ENCODE measurements at regions not wholly inside any gene's neighbourhood (a gene's known extent, or its start where the extent isn't known, plus 50 kb on each side); places are given as distances from the start of the nearest gene placed in this dataset.
"Not testable (repeated sequence)": the region's sequence is repeated elsewhere in the genome, so short reads cannot be mapped to it uniquely, and the experiment has no call there.

DNA sequence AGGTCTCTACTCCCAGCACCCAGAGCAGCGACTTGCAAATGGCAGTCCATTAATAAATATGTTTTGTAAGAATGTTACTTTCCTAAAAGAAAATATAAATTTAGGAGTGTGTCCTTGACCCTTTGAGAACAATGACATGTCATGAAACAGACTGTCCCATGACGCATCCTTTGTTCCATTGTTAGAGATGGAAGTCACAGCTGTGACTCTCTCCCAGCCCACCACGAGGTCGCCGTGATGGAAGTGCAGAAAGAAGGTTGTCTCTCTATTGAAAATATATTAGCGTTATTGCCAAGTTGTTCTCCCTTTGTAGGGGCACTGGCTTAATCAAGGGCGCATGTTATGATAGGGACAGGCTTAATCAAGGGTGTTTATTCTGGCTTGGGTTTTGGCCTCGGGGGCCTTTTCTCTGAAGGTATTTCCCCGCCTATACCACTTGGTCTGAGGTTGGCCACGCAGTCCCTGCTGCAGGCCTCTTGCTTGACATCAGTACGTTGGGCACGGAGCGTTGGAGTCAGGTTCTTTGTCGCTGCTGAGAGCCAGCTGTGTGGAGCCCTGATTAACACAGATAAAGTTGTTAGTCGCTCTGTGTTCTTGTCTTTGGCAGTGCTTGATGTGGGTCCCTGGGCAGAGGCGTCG is 126.7 kb upstream of the ZNF536 start:
- no peak for DNase-seq

DNA sequence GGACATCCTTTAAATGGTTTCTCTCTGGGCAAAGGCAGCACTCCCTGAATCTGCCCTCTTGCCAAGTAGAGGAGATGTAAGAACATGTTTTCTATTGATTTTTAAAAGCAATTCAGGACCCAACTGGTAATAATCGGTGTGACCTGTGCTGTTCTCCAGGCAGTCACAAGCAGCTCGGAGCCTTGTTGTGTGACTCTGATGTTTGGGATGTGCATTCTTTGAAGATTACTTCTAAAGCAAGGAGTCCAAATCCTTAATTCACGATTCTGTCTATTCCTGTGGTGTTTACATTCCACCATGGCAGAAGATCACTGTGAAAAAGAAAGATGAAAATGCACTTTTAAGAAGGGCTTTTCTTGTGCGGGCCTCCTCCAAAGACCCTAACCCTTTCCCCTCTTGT is 122.3 kb upstream of the ZNF536 start:
- no peak for DNase-seq

- DNase-seq = no peak
Measured at GRCh38 chr19:30252214-30252613, 120.0 kb upstream of the ZNF536 start.

DNA sequence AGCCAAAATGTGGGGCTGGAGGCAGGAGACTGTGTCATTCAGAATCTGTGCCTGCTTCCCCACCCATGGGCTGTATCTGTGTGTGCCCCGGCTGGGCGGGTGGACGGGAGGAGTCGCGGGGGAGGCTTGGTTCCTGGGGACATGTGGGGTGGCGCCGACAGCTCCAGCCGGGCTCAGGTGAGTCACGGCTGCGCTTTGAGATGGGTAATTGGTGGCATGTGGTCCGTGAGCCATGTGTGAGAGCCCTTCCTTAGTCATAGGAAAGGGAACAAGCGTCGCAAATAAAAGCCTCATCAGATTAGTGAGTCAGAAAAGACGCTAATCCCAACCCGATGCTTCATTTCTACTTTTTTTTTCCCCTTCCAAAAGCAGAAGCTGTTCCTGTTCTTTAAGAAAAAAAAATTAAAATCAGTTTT is 118.6 kb upstream of the ZNF536 start:
- no peak for DNase-seq

DNA sequence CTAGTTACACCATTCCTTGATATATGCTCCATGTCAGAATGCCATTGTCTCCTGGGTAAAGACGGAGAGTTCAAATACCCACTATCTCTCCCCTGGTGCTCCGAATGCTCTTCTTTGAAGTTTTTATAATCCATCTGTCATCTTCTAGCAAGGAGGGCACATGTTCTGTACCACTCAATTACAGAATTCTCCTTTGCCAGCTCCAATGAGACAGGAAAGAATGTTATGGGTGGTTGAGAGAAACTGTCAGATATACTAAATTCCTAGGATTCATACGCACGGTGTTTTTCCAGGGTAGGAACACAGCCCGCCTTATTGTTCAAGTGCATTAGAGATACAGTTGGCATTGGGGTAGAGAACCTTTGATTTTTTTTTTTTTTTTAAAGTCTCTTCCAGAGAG is 118.0 kb upstream of the ZNF536 start:
- no peak for DNase-seq

DNA sequence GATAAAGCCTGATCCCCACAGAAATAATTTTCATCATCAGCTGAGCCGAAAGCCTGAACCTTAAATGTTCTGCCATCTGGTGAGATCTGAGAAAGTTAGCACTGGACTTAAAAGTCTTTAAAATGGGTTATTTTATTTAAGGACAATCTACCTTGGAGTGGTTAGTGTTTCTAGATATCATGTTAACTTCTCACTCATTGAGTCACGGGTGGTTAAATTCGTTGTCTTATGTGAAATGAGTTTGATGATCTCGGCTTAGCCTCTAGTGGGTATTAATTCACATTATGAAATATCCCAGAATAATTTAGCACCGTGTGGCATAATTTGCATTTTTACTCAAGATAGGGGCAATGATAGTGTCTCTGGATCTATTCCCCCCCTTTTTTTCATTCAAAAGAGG is 117.4 kb upstream of the ZNF536 start:
- no peak for DNase-seq

GRCh38 chr19:30255791-30256495 is 116.2 kb upstream of the ZNF536 start:
- DNase-seq = no peak

DNA sequence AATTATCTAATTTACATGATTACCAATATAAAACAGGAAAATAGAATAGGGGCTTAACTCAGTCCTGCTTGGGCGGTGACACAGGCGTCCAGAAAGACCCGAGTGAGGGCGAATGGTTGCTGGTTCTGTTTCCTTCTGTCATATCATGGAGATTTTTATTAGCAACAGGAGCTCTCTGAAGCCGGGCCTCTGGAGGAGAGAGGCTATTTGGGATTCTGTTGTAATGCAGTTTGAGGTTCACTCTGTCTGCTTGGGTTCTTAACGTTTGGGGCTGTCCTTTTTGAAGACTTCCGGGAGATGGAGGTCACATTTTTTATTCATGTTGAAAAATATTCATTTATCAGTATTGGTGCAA is 115.7 kb upstream of the ZNF536 start:
- DNase-seq = no peak

GRCh38 chr19:30263830-30264381 is 108.3 kb upstream of the ZNF536 start:
- DNase-seq = no peak

DNA sequence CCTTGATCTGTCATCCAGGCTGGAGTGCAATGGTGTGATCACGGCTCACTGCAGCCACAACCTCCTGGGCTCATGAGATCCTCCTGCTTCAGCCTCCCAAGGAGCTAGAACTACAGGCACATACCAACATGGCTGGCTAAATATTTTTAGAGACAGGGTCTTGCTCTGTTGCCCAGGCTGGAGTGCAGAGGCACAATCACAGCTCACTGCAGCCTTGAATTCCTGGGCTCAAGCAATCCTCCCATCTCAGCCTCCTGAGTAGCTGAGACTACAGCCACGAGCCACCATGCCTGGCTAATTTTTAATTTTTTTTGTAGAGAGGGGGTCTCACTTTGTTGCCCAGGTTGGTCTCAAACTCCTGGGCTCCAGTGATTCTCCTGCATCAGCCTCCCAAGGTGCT is 106.3 kb upstream of the ZNF536 start:
- DNase-seq = not testable (repeated sequence)

GRCh38 chr19:30266687-30267086 is 105.5 kb upstream of the ZNF536 start:
- no peak for DNase-seq

DNA sequence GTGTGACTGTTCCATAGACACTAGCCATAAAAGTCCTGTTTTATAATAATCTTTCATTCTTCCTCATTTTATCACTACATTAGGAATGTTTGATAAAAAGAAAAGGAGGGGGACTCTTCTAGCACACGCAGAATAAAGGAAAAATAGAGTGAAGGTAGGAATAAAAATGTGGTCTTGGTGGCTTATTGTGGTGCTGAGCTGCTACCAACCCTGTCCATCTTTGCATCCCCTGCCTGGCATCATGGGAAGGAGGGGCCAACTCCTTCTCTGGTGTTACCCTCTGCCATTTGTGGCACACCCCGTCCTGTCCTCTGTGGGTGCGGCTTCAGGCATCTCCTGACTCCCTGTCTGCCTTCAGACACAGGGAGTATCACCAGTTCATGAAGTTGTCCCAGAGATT is 104.9 kb upstream of the ZNF536 start:
- no peak for DNase-seq

DNA sequence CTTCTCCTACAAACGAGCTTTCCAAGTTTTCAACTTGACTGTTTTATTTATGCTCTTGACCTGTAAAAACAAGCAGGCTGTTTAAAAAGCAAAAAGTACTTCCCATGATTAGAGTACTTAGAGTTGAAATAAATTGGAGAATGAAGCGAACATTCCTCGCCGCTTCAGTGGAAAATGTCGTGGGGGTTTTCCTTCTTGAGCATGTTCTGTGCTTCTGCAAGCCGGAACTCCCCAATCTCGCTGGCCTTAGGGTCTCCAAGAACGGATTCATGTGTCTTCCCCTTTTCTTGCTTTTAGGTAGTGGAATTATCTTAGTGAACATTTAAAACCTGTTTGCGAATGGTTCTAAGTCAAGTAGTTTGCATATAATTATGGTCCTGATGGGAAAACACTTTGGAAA is 103.6 kb upstream of the ZNF536 start:
- DNase-seq = no peak

DNA sequence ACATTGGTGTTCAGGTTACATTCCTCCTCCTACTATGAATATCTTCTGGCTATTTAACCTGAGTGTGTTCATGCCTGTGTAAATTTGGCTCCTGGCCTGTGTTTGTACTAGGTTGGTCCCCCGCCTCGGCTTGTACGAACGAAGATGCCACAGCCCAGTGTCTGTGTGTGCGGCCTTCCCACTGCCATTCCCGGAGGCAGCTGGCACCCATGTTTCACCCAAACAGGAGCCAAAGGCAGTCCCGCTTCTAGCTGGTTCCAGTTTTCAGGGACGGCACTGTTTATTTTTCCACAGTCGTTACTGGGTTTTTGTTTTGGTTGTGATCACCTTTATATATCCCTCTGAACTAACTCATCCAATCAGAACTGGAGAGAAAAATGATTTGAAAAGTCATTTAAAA is 102.5 kb upstream of the ZNF536 start:
- no peak for DNase-seq

- no peak for DNase-seq
Measured at GRCh38 chr19:30271816-30272215, 100.4 kb upstream of the ZNF536 start.

- DNase-seq = no peak
Measured at GRCh38 chr19:30272554-30272953, 99.6 kb upstream of the ZNF536 start.

DNA sequence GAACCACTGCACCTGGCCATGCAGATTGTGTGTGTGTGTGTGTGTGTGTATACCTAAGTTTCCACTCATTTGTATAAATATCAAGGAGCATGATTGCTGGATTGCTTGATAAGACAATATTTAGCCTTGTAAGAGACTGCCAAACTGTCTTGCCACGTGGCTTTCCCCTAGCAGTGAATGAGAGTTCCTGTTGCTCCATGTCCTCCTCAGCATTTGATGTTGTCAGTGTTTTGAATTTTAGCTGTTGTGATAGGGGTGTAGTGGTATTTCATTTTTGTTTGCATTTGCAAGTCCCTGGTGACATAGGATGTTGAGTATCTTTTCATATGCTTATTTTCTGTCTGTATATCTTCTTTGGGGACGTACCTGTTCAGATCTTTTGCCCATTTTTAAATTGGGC is 99.0 kb upstream of the ZNF536 start:
- DNase-seq = no peak

GRCh38 chr19:30274987-30275386 is 97.2 kb upstream of the ZNF536 start:
- DNase-seq = no peak

DNA sequence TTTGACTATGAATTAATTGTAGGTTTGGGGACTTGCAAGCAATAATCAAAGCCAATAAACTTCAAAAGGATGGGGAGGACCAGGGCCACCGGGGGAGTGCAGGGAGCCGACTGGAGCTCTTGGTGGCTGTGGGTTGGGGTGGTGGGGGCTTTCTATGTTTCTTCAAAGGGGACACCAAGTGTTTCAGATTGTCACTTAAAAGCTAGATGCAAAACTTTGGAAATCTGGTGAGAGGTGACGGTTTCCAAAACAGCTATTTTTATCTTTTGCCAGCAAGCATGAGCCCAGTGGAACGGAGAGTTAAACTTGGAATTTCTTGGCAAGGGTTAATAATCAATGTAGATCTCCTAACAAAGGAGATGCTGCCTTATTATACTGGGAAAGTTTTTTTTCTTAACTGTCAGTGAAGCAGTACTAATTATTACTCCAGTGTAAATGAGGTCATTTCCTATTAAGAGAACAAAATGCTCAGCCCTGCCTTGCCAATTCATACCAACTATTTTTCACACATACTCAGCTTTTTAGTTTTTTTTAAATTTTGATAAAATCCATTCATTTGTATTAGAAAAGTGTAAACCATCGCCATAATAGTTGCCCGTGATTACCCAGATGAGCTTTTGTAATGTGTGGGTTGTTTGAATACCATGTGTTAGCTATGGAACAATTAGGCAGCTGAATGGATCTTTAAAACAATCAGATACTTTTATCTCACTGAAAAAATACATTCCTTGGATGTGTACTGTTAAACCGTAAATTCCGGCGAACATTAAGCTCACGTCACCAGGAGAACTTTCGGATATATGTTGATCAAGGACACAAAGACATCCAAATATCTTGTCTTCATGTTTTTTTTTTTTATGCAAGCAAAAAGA is 95.9 kb upstream of the ZNF536 start:
- DNase-seq = no peak

GRCh38 chr19:30276883-30277280 is 95.3 kb upstream of the ZNF536 start:
- DNase-seq = no peak

DNA sequence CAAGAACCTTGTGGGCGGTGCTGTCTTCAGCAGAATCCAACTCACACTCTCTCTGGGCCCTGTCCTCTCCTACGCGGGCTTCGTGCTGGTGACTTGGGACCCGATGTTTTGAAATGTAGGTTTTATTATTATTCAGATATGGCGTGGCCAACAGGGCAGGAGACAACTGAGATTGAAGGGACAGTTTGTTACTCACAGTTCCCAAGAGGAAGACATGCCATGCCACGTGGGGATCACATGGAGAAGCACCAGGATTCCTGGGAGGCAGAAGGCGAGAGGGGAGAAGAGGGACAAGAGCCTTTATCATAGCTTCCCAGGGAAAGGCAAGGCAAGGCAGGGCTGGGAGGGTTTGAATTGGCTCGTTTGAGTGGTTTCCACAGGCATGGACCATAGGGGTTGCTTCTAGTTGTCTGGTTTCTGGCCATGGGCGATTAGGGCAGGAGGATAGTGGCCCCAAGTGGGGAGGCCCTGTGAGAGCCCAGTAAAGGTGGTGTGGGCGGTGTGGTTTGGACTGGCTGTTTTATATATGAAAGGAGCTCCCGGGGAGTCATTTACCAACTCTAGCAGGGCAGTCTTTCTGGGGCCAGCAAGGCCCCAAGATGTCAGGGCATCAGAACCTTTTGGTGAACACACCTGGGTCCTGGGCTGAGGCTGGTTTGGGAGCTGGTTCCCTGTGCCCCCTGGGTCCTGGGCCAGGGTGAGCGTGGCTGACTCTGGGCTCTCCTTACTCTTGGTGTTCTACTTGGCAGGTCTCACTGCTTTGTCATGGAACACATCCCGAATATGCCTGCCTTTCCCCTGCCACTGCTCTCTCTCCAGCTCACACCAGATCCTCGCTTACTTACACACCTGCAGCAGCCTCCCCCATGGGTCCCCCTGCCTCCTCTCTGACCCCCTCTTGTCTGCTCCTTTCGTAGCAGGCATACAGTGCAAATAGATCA is 94.0 kb upstream of the ZNF536 start:
- no peak for DNase-seq

GRCh38 chr19:30278882-30279254 is 93.3 kb upstream of the ZNF536 start:
- DNase-seq = no peak

- no peak for DNase-seq
Measured at GRCh38 chr19:30280018-30280417, 92.2 kb upstream of the ZNF536 start.
